Neural progenitor cell (in vitro differentiated cells): ENCODE measurements at regions not wholly inside any gene's neighbourhood (a gene's known extent, or its start where the extent isn't known, plus 50 kb on each side); places are given as distances from the start of the nearest gene placed in this dataset.

Source experiments
- CTCF ChIP-seq: fragments of 200-600 bp; sonication (generic); IDR thresholded peaks from 2 replicates; pipeline ENCODE4 v1.5.1; 2017; ENCODE audit warnings: antibody characterized with exemption, mild to moderate bottlenecking
- EZH2 ChIP-seq: fragments of 200-600 bp; sonication (generic); IDR thresholded peaks from 2 replicates; pipeline ENCODE4 v1.6.1; 2017; ENCODE audit warnings: antibody characterized with exemption, mild to moderate bottlenecking, moderate library complexity

- TF ChIP-seq CTCF: no peak
- no peak for TF ChIP-seq EZH2
Observed at GRCh38 chr18:2354292-2354691, 217.0 kb downstream of the METTL4 start.
